ENCODE measurements at regions not wholly inside any gene's neighbourhood (a gene's known extent, or its start where the extent isn't known, plus 50 kb on each side); places are given as distances from the start of the nearest gene placed in this dataset.

DNA sequence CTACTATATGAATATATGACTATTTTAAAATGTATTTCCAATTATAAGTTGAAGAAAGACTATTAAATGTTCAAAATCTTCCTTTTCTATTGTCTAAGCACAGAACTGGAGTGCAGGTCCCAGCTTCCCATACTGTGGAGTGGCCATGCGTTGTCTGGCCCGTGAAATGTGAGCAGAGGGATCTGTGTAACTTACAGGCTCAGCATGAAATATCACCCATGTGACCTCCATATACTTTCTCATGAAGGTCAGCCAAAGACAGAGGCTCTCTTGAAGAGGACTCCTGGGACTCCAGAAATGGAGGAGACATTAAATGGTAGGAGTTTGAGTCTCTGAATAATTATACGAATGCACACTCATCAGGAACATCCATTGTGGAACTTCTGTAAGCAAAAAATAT is 92.4 kb upstream of the CAV2 start:
- TF ChIP-seq SMC3 (IDR thresholded peaks at IDR 0.05; ENCODE audit: borderline replicate concordance, low read length) (no peak), BCL3 (IDR thresholded peaks at IDR 0.05; ENCODE audit: borderline replicate concordance, insufficient read depth, low read depth, low read length, poor library complexity, severe bottlenecking) (no peak), POLR2A (IDR thresholded peaks at IDR 0.05; ENCODE audit: low read depth, low read length) (no peak), CHD2 (IDR thresholded peaks at IDR 0.05; ENCODE audit: borderline replicate concordance, low read depth, low read length) (no peak), YY1 (IDR thresholded peaks at IDR 0.05; ENCODE audit: low read depth, low read length) (no peak), BHLHE40 (IDR thresholded peaks at IDR 0.05; ENCODE audit: borderline replicate concordance in 1 of 2, low read depth in 2 of 2, low read length in 1 of 2) (no peak), FOXM1 (IDR thresholded peaks at IDR 0.05; ENCODE audit: low read depth, low read length) (no peak), ATF2 (IDR thresholded peaks at IDR 0.05; ENCODE audit: low read length) (no peak), CBFB (IDR thresholded peaks at IDR 0.05; ENCODE audit: low read depth) (no peak), POLR2AphosphoS5 (IDR thresholded peaks at IDR 0.05; ENCODE audit: low read length) (no peak)
- TF ChIP-seq, protein P1, sequence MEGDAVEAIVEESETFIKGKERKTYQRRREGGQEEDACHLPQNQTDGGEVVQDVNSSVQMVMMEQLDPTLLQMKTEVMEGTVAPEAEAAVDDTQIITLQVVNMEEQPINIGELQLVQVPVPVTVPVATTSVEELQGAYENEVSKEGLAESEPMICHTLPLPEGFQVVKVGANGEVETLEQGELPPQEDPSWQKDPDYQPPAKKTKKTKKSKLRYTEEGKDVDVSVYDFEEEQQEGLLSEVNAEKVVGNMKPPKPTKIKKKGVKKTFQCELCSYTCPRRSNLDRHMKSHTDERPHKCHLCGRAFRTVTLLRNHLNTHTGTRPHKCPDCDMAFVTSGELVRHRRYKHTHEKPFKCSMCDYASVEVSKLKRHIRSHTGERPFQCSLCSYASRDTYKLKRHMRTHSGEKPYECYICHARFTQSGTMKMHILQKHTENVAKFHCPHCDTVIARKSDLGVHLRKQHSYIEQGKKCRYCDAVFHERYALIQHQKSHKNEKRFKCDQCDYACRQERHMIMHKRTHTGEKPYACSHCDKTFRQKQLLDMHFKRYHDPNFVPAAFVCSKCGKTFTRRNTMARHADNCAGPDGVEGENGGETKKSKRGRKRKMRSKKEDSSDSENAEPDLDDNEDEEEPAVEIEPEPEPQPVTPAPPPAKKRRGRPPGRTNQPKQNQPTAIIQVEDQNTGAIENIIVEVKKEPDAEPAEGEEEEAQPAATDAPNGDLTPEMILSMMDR (IDR thresholded peaks at IDR 0.05 in 2 of 3, conservative IDR thresholded peaks at IDR 0.05 in 1 of 3; ENCODE audit: control insufficient read depth in 2 of 3, extremely low read depth in 1 of 3, insufficient read depth in 1 of 3, low read depth in 3 of 3, low read length in 3 of 3), result no peak
- TF ChIP-seq, protein P2, sequence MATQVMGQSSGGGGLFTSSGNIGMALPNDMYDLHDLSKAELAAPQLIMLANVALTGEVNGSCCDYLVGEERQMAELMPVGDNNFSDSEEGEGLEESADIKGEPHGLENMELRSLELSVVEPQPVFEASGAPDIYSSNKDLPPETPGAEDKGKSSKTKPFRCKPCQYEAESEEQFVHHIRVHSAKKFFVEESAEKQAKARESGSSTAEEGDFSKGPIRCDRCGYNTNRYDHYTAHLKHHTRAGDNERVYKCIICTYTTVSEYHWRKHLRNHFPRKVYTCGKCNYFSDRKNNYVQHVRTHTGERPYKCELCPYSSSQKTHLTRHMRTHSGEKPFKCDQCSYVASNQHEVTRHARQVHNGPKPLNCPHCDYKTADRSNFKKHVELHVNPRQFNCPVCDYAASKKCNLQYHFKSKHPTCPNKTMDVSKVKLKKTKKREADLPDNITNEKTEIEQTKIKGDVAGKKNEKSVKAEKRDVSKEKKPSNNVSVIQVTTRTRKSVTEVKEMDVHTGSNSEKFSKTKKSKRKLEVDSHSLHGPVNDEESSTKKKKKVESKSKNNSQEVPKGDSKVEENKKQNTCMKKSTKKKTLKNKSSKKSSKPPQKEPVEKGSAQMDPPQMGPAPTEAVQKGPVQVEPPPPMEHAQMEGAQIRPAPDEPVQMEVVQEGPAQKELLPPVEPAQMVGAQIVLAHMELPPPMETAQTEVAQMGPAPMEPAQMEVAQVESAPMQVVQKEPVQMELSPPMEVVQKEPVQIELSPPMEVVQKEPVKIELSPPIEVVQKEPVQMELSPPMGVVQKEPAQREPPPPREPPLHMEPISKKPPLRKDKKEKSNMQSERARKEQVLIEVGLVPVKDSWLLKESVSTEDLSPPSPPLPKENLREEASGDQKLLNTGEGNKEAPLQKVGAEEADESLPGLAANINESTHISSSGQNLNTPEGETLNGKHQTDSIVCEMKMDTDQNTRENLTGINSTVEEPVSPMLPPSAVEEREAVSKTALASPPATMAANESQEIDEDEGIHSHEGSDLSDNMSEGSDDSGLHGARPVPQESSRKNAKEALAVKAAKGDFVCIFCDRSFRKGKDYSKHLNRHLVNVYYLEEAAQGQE (IDR thresholded peaks at IDR 0.05; ENCODE audit: low read depth, low read length), result no peak
